Fibroblast of skin of abdomen (primary cell): ENCODE measurements at regions not wholly inside any gene's neighbourhood (a gene's known extent, or its start where the extent isn't known, plus 50 kb on each side); places are given as distances from the start of the nearest gene placed in this dataset.
A peak's percentile ranks its signal among the peaks of the same experiment; 100 is the strongest.

Source experiments
- DNase-seq: peaks from one replicate; pipeline ENCODE4 v3.0.0-alpha.2; 2013

GRCh38 chr4:30783751-30784150 is 63.6 kb downstream of the PCDH7 start:
- no peak for DNase-seq

GRCh38 chr4:30789219-30789671 is 69.1 kb downstream of the PCDH7 start:
- no peak for DNase-seq

GRCh38 chr4:30790123-30790522 is 70.0 kb downstream of the PCDH7 start:
- DNase-seq, result no peak

- DNase-seq, result no peak
Observed at GRCh38 chr4:30790998-30791397, 70.8 kb downstream of the PCDH7 start.

GRCh38 chr4:30792601-30793000 is 72.4 kb downstream of the PCDH7 start:
- peak; percentile 33 for DNase-seq

- DNase-seq, result no peak
Observed at GRCh38 chr4:30801876-30802275, 81.7 kb downstream of the PCDH7 start.

- DNase-seq, result peak; percentile 85
Observed at GRCh38 chr4:30802622-30803323, 82.6 kb downstream of the PCDH7 start.

- no peak for DNase-seq
Observed at GRCh38 chr4:30808276-30808675, 88.1 kb downstream of the PCDH7 start.

- DNase-seq, result no peak
Observed at GRCh38 chr4:30811296-30811695, 91.1 kb downstream of the PCDH7 start.

GRCh38 chr4:30815685-30816084 is 95.5 kb downstream of the PCDH7 start:
- DNase-seq, result no peak

- DNase-seq, result no peak
Observed at GRCh38 chr4:30817447-30817846, 97.3 kb downstream of the PCDH7 start.

GRCh38 chr4:30818541-30818940 is 98.4 kb downstream of the PCDH7 start:
- no peak for DNase-seq

- no peak for DNase-seq
Observed at GRCh38 chr4:30821275-30821674, 101.1 kb downstream of the PCDH7 start.

GRCh38 chr4:30821859-30822612 is 101.9 kb downstream of the PCDH7 start:
- DNase-seq, result peak; percentile 65

- no peak for DNase-seq
Observed at GRCh38 chr4:30822911-30823551, 102.9 kb downstream of the PCDH7 start.

GRCh38 chr4:30825008-30825770 is 105.0 kb downstream of the PCDH7 start:
- peak; percentile 67 for DNase-seq

- DNase-seq, result peak; percentile 85
Observed at GRCh38 chr4:30828264-30828926, 108.2 kb downstream of the PCDH7 start.

- DNase-seq, result no peak
Observed at GRCh38 chr4:30832639-30833038, 112.5 kb downstream of the PCDH7 start.

- no peak for DNase-seq
Observed at GRCh38 chr4:30833206-30833605, 113.0 kb downstream of the PCDH7 start.

- no peak for DNase-seq
Observed at GRCh38 chr4:30835044-30835443, 114.9 kb downstream of the PCDH7 start.

- DNase-seq, result peak; percentile 11
Observed at GRCh38 chr4:30836231-30836630, 116.1 kb downstream of the PCDH7 start.

GRCh38 chr4:30837131-30837539 is 117.0 kb downstream of the PCDH7 start:
- peak; percentile 59 for DNase-seq
